ENCODE measurements at regions not wholly inside any gene's neighbourhood (a gene's known extent, or its start where the extent isn't known, plus 50 kb on each side); places are given as distances from the start of the nearest gene placed in this dataset.
"Not testable (repeated sequence)": the region's sequence is repeated elsewhere in the genome, so short reads cannot be mapped to it uniquely, and the experiment has no call there.

- no peak for DNase-seq
Observed at GRCh38 chr13:19123502-19123901, 58.1 kb downstream of the TUBA3C start.

- no peak for DNase-seq
Observed at GRCh38 chr13:19117913-19118739, 63.5 kb downstream of the TUBA3C start.

GRCh38 chr13:19109225-19109624 lies 72.4 kb downstream of the TUBA3C start:
- DNase-seq, result not testable (repeated sequence)

GRCh38 chr13:19103140-19103539 lies 78.5 kb downstream of the TUBA3C start:
- DNase-seq, result no peak

- no peak for DNase-seq
Observed at GRCh38 chr13:19093369-19093768, 88.3 kb downstream of the TUBA3C start.

- DNase-seq, result no peak
Observed at GRCh38 chr13:19090495-19090894, 91.1 kb downstream of the TUBA3C start.

- DNase-seq, result no peak
Observed at GRCh38 chr13:19089315-19089714, 92.3 kb downstream of the TUBA3C start.

- no peak for DNase-seq
Observed at GRCh38 chr13:19088416-19088815, 93.2 kb downstream of the TUBA3C start.

- no peak for DNase-seq
Observed at GRCh38 chr13:19085876-19086275, 95.7 kb downstream of the TUBA3C start.

GRCh38 chr13:19085258-19085657 lies 96.4 kb downstream of the TUBA3C start:
- no peak for DNase-seq

GRCh38 chr13:19083340-19083739 lies 98.3 kb downstream of the TUBA3C start:
- no peak for DNase-seq

- no peak for DNase-seq
Observed at GRCh38 chr13:19075418-19075817, 106.2 kb downstream of the TUBA3C start.

- DNase-seq, result no peak
Observed at GRCh38 chr13:19074519-19074918, 107.1 kb downstream of the TUBA3C start.

GRCh38 chr13:19074106-19074505 lies 107.5 kb downstream of the TUBA3C start:
- not testable (repeated sequence) for DNase-seq

GRCh38 chr13:19072956-19073706 lies 108.5 kb downstream of the TUBA3C start:
- not testable (repeated sequence) for DNase-seq

GRCh38 chr13:19072543-19072942 lies 109.1 kb downstream of the TUBA3C start:
- no peak for DNase-seq

GRCh38 chr13:19071161-19071936 lies 110.3 kb downstream of the TUBA3C start:
- DNase-seq, result no peak

- no peak for DNase-seq
Observed at GRCh38 chr13:19070398-19070735, 111.3 kb downstream of the TUBA3C start.

- no peak for DNase-seq
Observed at GRCh38 chr13:19069684-19070397, 111.8 kb downstream of the TUBA3C start.

- no peak for DNase-seq
Observed at GRCh38 chr13:19068691-19069090, 112.9 kb downstream of the TUBA3C start.

- no peak for DNase-seq
Observed at GRCh38 chr13:19067767-19068166, 113.9 kb downstream of the TUBA3C start.

GRCh38 chr13:19062801-19063200 lies 118.8 kb downstream of the TUBA3C start:
- no peak for DNase-seq

Data from stimulated activated CD4-positive, alpha-beta T cell treated with anti-CD3 and anti-CD28 coated beads, Interleukin-4, amount 100 ng/mL, for 1 hour (primary cell).